ENCODE measurements at regions not wholly inside any gene's neighbourhood (a gene's known extent, or its start where the extent isn't known, plus 50 kb on each side); places are given as distances from the start of the nearest gene placed in this dataset.

DNA sequence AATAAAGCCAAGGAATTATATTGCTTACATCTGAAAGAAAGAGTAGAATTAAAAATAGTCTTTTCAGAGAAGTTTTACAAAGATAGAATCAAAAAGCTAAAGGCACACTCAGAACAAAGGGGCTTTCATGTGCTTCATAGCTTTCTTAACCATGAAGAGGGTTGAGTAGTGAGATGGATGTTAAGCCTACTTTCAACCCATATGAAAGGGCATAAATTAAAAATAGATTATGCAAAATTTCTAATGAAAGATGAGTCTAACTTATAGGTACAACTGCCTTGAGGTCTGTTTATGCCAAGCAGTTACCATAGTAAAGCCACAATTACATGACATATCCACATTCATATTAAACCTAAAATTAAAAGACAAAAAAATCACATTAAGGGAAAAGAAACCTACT is 223.3 kb upstream of the ARHGEF26 start:
- no peak for TF ChIP-seq POLR2AphosphoS5 (IDR thresholded peaks at IDR 0.05; ENCODE audit: low read depth, low read length)
- TF ChIP-seq POLR2A (IDR thresholded peaks at IDR 0.05; ENCODE audit: low read depth, low read length): no peak
